ENCODE measurements at regions not wholly inside any gene's neighbourhood (a gene's known extent, or its start where the extent isn't known, plus 50 kb on each side); places are given as distances from the start of the nearest gene placed in this dataset.

- TF ChIP-seq, protein P1, sequence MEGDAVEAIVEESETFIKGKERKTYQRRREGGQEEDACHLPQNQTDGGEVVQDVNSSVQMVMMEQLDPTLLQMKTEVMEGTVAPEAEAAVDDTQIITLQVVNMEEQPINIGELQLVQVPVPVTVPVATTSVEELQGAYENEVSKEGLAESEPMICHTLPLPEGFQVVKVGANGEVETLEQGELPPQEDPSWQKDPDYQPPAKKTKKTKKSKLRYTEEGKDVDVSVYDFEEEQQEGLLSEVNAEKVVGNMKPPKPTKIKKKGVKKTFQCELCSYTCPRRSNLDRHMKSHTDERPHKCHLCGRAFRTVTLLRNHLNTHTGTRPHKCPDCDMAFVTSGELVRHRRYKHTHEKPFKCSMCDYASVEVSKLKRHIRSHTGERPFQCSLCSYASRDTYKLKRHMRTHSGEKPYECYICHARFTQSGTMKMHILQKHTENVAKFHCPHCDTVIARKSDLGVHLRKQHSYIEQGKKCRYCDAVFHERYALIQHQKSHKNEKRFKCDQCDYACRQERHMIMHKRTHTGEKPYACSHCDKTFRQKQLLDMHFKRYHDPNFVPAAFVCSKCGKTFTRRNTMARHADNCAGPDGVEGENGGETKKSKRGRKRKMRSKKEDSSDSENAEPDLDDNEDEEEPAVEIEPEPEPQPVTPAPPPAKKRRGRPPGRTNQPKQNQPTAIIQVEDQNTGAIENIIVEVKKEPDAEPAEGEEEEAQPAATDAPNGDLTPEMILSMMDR (IDR thresholded peaks at IDR 0.05; ENCODE audit: poor library complexity), result no peak
- TF ChIP-seq EZH2 (IDR thresholded peaks at IDR 0.05; ENCODE audit: borderline replicate concordance), result no peak
Observed at GRCh38 chr7:126119981-126120380, 1132.8 kb downstream of the GRM8 start.

Data from hepatocyte (in vitro differentiated cells).